Left renal pelvis (tissue), 4 donors: ENCODE measurements at regions not wholly inside any gene's neighbourhood (a gene's known extent, or its start where the extent isn't known, plus 50 kb on each side); places are given as distances from the start of the nearest gene placed in this dataset.
"Not testable (repeated sequence)": the region's sequence is repeated elsewhere in the genome, so short reads cannot be mapped to it uniquely, and the experiment has no call there.

Source experiments
- DNase-seq, 4 donors: peaks; one replicate each; pipeline ENCODE4 v3.0.0-alpha.2; 2013; ENCODE audit warnings: low read depth in 4 of 4, low spot score in 3 of 4

- no peak for DNase-seq
Measured at GRCh38 chr17:70564006-70564620, 394.8 kb downstream of the KCNJ2 start.

- no peak for DNase-seq
Measured at GRCh38 chr17:70569128-70569527, 399.8 kb downstream of the KCNJ2 start.

- DNase-seq: no peak
Measured at GRCh38 chr17:70577456-70577855, 408.1 kb downstream of the KCNJ2 start.

GRCh38 chr17:70581459-70581858 lies 412.1 kb downstream of the KCNJ2 start:
- DNase-seq: no peak

GRCh38 chr17:70582777-70583176 lies 413.4 kb downstream of the KCNJ2 start:
- no peak for DNase-seq

GRCh38 chr17:70584255-70584654 lies 414.9 kb downstream of the KCNJ2 start:
- no peak for DNase-seq

GRCh38 chr17:70588003-70588402 lies 418.7 kb downstream of the KCNJ2 start:
- DNase-seq: no peak

GRCh38 chr17:70597774-70598173 lies 428.4 kb downstream of the KCNJ2 start:
- no peak for DNase-seq

- DNase-seq: no peak
Measured at GRCh38 chr17:70599198-70599597, 429.9 kb downstream of the KCNJ2 start.

GRCh38 chr17:70599945-70600344 lies 430.6 kb downstream of the KCNJ2 start:
- not testable (repeated sequence) for DNase-seq

- DNase-seq: no peak
Measured at GRCh38 chr17:70603226-70603625, 433.9 kb downstream of the KCNJ2 start.

- DNase-seq: no peak
Measured at GRCh38 chr17:70604854-70605253, 435.5 kb downstream of the KCNJ2 start.

GRCh38 chr17:70606086-70606485 lies 436.8 kb downstream of the KCNJ2 start:
- DNase-seq: no peak

GRCh38 chr17:70608193-70608592 lies 438.9 kb downstream of the KCNJ2 start:
- DNase-seq: no peak

- DNase-seq: no peak
Measured at GRCh38 chr17:70608957-70609356, 439.6 kb downstream of the KCNJ2 start.

GRCh38 chr17:70609566-70609965 lies 440.2 kb downstream of the KCNJ2 start:
- no peak for DNase-seq

GRCh38 chr17:70610161-70610560 lies 440.8 kb downstream of the KCNJ2 start:
- no peak for DNase-seq

GRCh38 chr17:70613681-70614080 lies 444.3 kb downstream of the KCNJ2 start:
- DNase-seq: no peak

GRCh38 chr17:70615831-70616230 lies 446.5 kb downstream of the KCNJ2 start:
- DNase-seq: no peak

GRCh38 chr17:70618641-70619040 lies 449.3 kb downstream of the KCNJ2 start:
- no peak for DNase-seq

GRCh38 chr17:70621566-70621965 lies 452.2 kb downstream of the KCNJ2 start:
- DNase-seq: peak in 2 of 4 donors; percentile 1 to 34

GRCh38 chr17:70622368-70623260 lies 453.3 kb downstream of the KCNJ2 start:
- DNase-seq: peak in 1 of 4 donors; percentile 2
